ENCODE measurements at regions not wholly inside any gene's neighbourhood (a gene's known extent, or its start where the extent isn't known, plus 50 kb on each side); places are given as distances from the start of the nearest gene placed in this dataset.

- TF ChIP-seq CTCF (conservative IDR thresholded peaks at IDR 0.05; ENCODE audit: low read depth in 2 of 2) (peak in 1 of 2 experiments; percentile 23; a peak in 2 of 4 replicates), ZNF331 (CRISPR knock-in tag; IDR thresholded peaks at IDR 0.05; ENCODE audit: low read depth) (no peak), POLR2AphosphoS5 (IDR thresholded peaks at IDR 0.05; ENCODE audit: low read depth) (no peak), EZH2 (IDR thresholded peaks at IDR 0.05; ENCODE audit: low read depth, unreplicated experiment) (no peak)
- H3K27me3 ChIP-seq (ENCODE audit: insufficient read depth): no peaks in the 10 kb centered on the region
- Mint-ChIP-seq H3K4me1 (peaks cover 15% of the 10 kb centered on the region; the same call in 2 of the 3 replicates), H3K4me3 (no peak overlapping the region), H3K27me3 (ENCODE audit: insufficient read depth, low read depth, poor library complexity) (peaks cover 15% of the 10 kb centered on the region), H3K27ac (no peak overlapping the region), H3K36me3 (ENCODE audit: low read depth) (no peaks in the 10 kb centered on the region), H3K9me3 (no peaks in the 10 kb centered on the region)
- H3K4me1 ChIP-seq (ENCODE audit: insufficient read depth): peaks cover 18% of the 10 kb centered on the region
- no peak for DNase-seq (ENCODE audit: low spot score)
- no peaks in the 10 kb centered on the region for H3K36me3 ChIP-seq (ENCODE audit: insufficient read depth)
- H3K79me2 ChIP-seq (replicated peaks; ENCODE audit: insufficient read depth): no peaks in the 10 kb centered on the region
- no peaks in the 10 kb centered on the region for H3K9me2 ChIP-seq (ENCODE audit: insufficient read depth)
- H3F3A ChIP-seq (replicated peaks; ENCODE audit: low read depth): no peaks in the 10 kb centered on the region
- no peak overlapping the region for H2AFZ ChIP-seq
- no peak overlapping the region for H3K4me2 ChIP-seq
- H3K4me3 ChIP-seq: no peak overlapping the region
- no peak overlapping the region for H3K27ac ChIP-seq (ENCODE audit: low read depth)
- H4K20me1 ChIP-seq (replicated peaks; ENCODE audit: insufficient read depth): no peaks in the 10 kb centered on the region
- no peak for ATAC-seq
Observed at GRCh38 chr11:116694349-116694725, 78.5 kb downstream of the BUD13 start.

DNA sequence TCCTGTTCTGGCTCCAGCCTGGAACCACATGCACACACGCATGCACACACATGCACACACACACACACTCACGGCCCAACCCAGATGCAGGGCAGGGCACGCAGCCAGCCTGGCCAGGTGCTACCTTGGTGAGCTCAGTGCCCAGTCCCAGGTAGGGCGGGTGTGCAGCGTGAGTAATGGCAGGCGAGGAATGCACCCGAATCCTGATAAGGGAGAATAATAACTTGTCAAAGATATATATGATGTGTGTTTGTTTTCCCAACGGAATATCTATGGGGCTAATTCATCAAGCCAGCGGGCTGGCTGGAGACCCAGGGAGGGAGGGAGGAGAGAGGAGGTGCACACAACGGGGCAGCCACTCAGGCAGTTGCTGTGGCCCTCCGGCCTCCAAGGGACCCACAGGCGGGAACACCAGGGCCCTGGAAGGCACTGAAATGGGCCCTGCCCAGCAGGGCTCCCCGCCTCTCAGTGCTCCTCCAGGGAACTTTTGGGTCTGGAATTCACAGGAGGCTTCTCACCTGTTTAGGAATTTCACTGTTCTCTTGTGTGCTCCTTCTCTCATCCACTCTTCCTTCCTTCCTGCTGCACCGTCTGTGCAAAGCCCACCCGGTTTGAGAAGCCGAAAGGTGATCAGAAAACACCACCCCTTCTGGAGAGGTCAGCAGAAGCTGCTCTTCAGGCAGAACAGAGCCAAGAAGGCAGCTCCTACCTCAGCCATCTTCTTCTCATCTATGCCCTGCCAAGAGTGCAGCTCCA, 79.0 kb downstream of the BUD13 start:
- peaks cover 16% of the 10 kb centered on the region; the same call in 2 of the 3 replicates for H3K4me1 Mint-ChIP-seq
- no peak for DNase-seq (ENCODE audit: low spot score)
- H4K20me1 ChIP-seq (replicated peaks; ENCODE audit: insufficient read depth): no peaks in the 10 kb centered on the region
- TF ChIP-seq, protein P1, sequence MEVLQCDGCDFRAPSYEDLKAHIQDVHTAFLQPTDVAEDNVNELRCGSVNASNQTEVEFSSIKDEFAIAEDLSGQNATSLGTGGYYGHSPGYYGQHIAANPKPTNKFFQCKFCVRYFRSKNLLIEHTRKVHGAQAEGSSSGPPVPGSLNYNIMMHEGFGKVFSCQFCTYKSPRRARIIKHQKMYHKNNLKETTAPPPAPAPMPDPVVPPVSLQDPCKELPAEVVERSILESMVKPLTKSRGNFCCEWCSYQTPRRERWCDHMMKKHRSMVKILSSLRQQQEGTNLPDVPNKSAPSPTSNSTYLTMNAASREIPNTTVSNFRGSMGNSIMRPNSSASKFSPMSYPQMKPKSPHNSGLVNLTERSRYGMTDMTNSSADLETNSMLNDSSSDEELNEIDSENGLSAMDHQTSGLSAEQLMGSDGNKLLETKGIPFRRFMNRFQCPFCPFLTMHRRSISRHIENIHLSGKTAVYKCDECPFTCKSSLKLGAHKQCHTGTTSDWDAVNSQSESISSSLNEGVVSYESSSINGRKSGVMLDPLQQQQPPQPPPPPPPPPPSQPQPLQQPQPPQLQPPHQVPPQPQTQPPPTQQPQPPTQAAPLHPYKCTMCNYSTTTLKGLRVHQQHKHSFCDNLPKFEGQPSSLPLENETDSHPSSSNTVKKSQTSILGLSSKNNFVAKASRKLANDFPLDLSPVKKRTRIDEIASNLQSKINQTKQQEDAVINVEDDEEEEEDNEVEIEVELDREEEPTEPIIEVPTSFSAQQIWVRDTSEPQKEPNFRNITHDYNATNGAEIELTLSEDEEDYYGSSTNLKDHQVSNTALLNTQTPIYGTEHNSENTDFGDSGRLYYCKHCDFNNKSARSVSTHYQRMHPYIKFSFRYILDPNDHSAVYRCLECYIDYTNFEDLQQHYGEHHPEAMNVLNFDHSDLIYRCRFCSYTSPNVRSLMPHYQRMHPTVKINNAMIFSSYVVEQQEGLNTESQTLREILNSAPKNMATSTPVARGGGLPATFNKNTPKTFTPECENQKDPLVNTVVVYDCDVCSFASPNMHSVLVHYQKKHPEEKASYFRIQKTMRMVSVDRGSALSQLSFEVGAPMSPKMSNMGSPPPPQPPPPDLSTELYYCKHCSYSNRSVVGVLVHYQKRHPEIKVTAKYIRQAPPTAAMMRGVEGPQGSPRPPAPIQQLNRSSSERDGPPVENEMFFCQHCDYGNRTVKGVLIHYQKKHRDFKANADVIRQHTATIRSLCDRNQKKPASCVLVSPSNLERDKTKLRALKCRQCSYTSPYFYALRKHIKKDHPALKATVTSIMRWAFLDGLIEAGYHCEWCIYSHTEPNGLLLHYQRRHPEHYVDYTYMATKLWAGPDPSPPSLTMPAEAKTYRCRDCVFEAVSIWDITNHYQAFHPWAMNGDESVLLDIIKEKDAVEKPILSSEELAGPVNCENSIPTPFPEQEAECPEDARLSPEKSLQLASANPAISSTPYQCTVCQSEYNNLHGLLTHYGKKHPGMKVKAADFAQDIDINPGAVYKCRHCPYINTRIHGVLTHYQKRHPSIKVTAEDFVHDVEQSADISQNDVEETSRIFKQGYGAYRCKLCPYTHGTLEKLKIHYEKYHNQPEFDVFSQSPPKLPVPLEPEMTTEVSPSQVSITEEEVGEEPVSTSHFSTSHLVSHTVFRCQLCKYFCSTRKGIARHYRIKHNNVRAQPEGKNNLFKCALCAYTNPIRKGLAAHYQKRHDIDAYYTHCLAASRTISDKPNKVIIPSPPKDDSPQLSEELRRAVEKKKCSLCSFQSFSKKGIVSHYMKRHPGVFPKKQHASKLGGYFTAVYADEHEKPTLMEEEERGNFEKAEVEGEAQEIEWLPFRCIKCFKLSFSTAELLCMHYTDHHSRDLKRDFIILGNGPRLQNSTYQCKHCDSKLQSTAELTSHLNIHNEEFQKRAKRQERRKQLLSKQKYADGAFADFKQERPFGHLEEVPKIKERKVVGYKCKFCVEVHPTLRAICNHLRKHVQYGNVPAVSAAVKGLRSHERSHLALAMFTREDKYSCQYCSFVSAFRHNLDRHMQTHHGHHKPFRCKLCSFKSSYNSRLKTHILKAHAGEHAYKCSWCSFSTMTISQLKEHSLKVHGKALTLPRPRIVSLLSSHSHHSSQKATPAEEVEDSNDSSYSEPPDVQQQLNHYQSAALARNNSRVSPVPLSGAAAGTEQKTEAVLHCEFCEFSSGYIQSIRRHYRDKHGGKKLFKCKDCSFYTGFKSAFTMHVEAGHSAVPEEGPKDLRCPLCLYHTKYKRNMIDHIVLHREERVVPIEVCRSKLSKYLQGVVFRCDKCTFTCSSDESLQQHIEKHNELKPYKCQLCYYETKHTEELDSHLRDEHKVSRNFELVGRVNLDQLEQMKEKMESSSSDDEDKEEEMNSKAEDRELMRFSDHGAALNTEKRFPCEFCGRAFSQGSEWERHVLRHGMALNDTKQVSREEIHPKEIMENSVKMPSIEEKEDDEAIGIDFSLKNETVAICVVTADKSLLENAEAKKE (CRISPR knock-in tag; IDR thresholded peaks at IDR 0.05): no peak
- TF ChIP-seq EZH2phosphoT487 (IDR thresholded peaks at IDR 0.05; ENCODE audit: unreplicated experiment): no peak
- TF ChIP-seq EZH2 (IDR thresholded peaks at IDR 0.05; ENCODE audit: low read depth, unreplicated experiment): no peak
- TF ChIP-seq JUNB (IDR thresholded peaks at IDR 0.05; ENCODE audit: unreplicated experiment): no peak
- TF ChIP-seq CREB1 (CRISPR knock-in tag; IDR thresholded peaks at IDR 0.05; ENCODE audit: low read depth): no peak
- no peak for TF ChIP-seq REST (IDR thresholded peaks at IDR 0.05; ENCODE audit: unreplicated experiment)

More for the DNA sequence above, 79.0 kb downstream of the BUD13 start:
- H3K79me2 ChIP-seq (replicated peaks; ENCODE audit: insufficient read depth): no peaks in the 10 kb centered on the region
- no peaks in the 10 kb centered on the region for H3K36me3 Mint-ChIP-seq (ENCODE audit: low read depth)
- H3K27ac ChIP-seq (ENCODE audit: low read depth): no peak overlapping the region
- H3K4me3 Mint-ChIP-seq: no peak overlapping the region
- H3K27me3 Mint-ChIP-seq (ENCODE audit: insufficient read depth, low read depth, poor library complexity): peaks cover 17% of the 10 kb centered on the region
- no peaks in the 10 kb centered on the region for H3K27me3 ChIP-seq (ENCODE audit: insufficient read depth)
- no peaks in the 10 kb centered on the region for H3K9me3 Mint-ChIP-seq
- no peak overlapping the region for H2AFZ ChIP-seq
- H3K4me2 ChIP-seq: no peak overlapping the region
- H3K36me3 ChIP-seq (ENCODE audit: insufficient read depth): no peaks in the 10 kb centered on the region
- no peaks in the 10 kb centered on the region for H3K9me2 ChIP-seq (ENCODE audit: insufficient read depth)
- no peak overlapping the region for H3K4me3 ChIP-seq
- ATAC-seq: no peak
- no peaks in the 10 kb centered on the region for H3F3A ChIP-seq (replicated peaks; ENCODE audit: low read depth)
- no peak overlapping the region for H3K27ac Mint-ChIP-seq
- H3K4me1 ChIP-seq (ENCODE audit: insufficient read depth): peaks cover 18% of the 10 kb centered on the region
